ENCODE measurements at regions not wholly inside any gene's neighbourhood (a gene's known extent, or its start where the extent isn't known, plus 50 kb on each side); places are given as distances from the start of the nearest gene placed in this dataset.

GRCh38 chr4:152155070-152155469, 380.8 kb downstream of the FBXW7 start:
- TF ChIP-seq MAX (IDR thresholded peaks at IDR 0.05) (no peak), EP300 (IDR thresholded peaks at IDR 0.05; ENCODE audit: borderline replicate concordance) (no peak), RAD21 (IDR thresholded peaks at IDR 0.05; ENCODE audit: low read depth) (no peak), EGR1 (IDR thresholded peaks at IDR 0.05) (no peak), NFIC (IDR thresholded peaks at IDR 0.05) (no peak), USF1 (IDR thresholded peaks at IDR 0.05) (no peak), REST (IDR thresholded peaks at IDR 0.05; ENCODE audit: low read depth) (no peak), TAF1 (IDR thresholded peaks at IDR 0.05; ENCODE audit: low read depth) (no peak), TEAD4 (IDR thresholded peaks at IDR 0.05) (no peak), CREB1 (IDR thresholded peaks at IDR 0.05; ENCODE audit: low read depth) (no peak)
